Fibroblast of lung (primary cell): ENCODE measurements at regions not wholly inside any gene's neighbourhood (a gene's known extent, or its start where the extent isn't known, plus 50 kb on each side); places are given as distances from the start of the nearest gene placed in this dataset.
A peak's percentile ranks its signal among the peaks of the same experiment; 100 is the strongest.

Experiments
- DNase-seq, 2 donors: peaks; one replicate each; pipeline versions ENCODE4 v3.0.0 to v3.0.0-alpha.2; 2010; ENCODE audit warnings: low read depth in 2 of 2
- H2AFZ ChIP-seq: 2 replicates; pipeline ENCODE4 v1.5.1; 2012; ENCODE audit warnings: low read length, control low read depth, inconsistent platforms
- H3K27ac ChIP-seq: 2 replicates; pipeline ENCODE4 v1.5.1; 2011; ENCODE audit warnings: low read length, control low read depth; ENCODE audit not compliant: insufficient read depth
- H3K27me3 ChIP-seq: 2 replicates; pipeline ENCODE4 v1.5.1; 2011; ENCODE audit warnings: mild to moderate bottlenecking, low read length; ENCODE audit not compliant: control insufficient read depth, insufficient read depth
- H3K36me3 ChIP-seq: 2 replicates; pipeline ENCODE4 v1.5.1; 2011; ENCODE audit warnings: low read length; ENCODE audit not compliant: control insufficient read depth, insufficient read depth
- H3K4me1 ChIP-seq: 2 replicates; pipeline ENCODE4 v1.5.1; 2011; ENCODE audit warnings: low read length; ENCODE audit not compliant: control insufficient read depth, insufficient read depth; ENCODE audit errors: extremely low read depth
- H3K4me2 ChIP-seq: 2 replicates; pipeline ENCODE4 v1.5.1; 2011; ENCODE audit warnings: low read length, control low read depth; ENCODE audit not compliant: insufficient read depth; ENCODE audit errors: extremely low read depth
- H3K4me3 ChIP-seq, 4 experiments: fragments of 200-600 bp in 1 of 4; sonication (generic) in 1 of 4; replicated peaks in 1 of 4; 2 replicates each; pipeline ENCODE4 v1.5.1; 2011 to 2016; ENCODE audit warnings: low read length in 4 of 4, low read depth in 3 of 4, mild to moderate bottlenecking in 3 of 4, control low read depth in 2 of 4, inconsistent platforms in 1 of 4, mixed read lengths in 1 of 4; ENCODE audit not compliant: insufficient read depth in 1 of 4; ENCODE audit errors: control extremely low read depth in 1 of 4
- H3K79me2 ChIP-seq: 2 replicates; pipeline ENCODE4 v1.5.1; 2012; ENCODE audit warnings: mild to moderate bottlenecking, low read length, inconsistent platforms; ENCODE audit not compliant: control insufficient read depth, insufficient read depth
- H3K9ac ChIP-seq: 2 replicates; pipeline ENCODE4 v1.5.1; 2011; ENCODE audit warnings: mild to moderate bottlenecking, low read length, control low read depth; ENCODE audit not compliant: insufficient read depth
- H3K9me3 ChIP-seq: 2 replicates; pipeline ENCODE4 v1.5.1; 2012; ENCODE audit warnings: low read depth, low read length; ENCODE audit not compliant: control insufficient read depth, insufficient read depth
- H4K20me1 ChIP-seq: 2 replicates; pipeline ENCODE4 v1.5.1; 2011; ENCODE audit warnings: low read length; ENCODE audit not compliant: control insufficient read depth, insufficient read depth; ENCODE audit errors: extremely low read depth
- CTCF ChIP-seq, 2 donors: IDR thresholded peaks in 1 of 2; conservative IDR thresholded peaks in 1 of 2; 1 replicate in 1 of 2; 2 replicates in 1 of 2; pipeline ENCODE4 v1.5.1; 2011 to 2012; ENCODE audit warnings: low read length in 2 of 2, control low read depth in 1 of 2, inconsistent platforms in 1 of 2, low read depth in 1 of 2, mild to moderate bottlenecking in 1 of 2
- EZH2 ChIP-seq: IDR thresholded peaks from 2 replicates; pipeline ENCODE4 v1.5.1; 2012; ENCODE audit warnings: low read length, control low read depth, mild to moderate bottlenecking; ENCODE audit errors: missing control alignments

- Histone ChIP-seq H3K36me3 (no peaks in the 10 kb centered on the region), H3K4me2 (no peak overlapping the region), H3K4me3 (no peak overlapping the region), H3K27ac (no peak overlapping the region), H3K79me2 (no peaks in the 10 kb centered on the region), H2AFZ (no peak overlapping the region), H4K20me1 (no peaks in the 10 kb centered on the region), H3K9me3 (no peaks in the 10 kb centered on the region), H3K4me1 (no peaks in the 10 kb centered on the region), H3K9ac (no peak overlapping the region), H3K27me3 (no peaks in the 10 kb centered on the region)
- DNase-seq = peak; percentile 23 to 31
- TF ChIP-seq EZH2 (no peak), CTCF (conservative IDR thresholded peaks at IDR 0.05 in 1 of 2, IDR thresholded peaks at IDR 0.05 in 1 of 2; ENCODE audit: low read depth in 1 of 2, low read length in 2 of 2) (no peak)
Observed at GRCh38 chr10:89073719-89074118, 83.1 kb downstream of the FAS start.

DNA sequence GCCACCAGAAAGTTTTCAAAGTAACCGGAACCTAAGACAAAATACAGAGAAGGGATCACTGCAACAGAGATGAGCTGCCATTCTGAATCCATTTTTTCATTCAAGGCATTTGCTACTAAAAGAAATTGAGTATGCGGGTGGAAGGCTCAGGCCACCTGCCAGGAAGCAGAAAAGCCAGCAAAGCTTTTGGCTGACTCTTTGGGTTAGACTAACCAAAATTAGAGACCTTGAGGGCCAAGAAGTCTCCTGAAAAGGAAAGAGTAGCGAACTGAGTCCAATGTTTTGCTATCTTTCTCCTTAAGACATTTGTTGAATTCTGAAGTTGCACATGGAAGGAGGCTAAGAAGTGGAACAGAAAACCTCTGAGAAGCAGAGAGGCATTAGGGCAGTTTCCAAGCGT lies 79.0 kb downstream of the FAS start:
- no peaks in the 10 kb centered on the region for H4K20me1 ChIP-seq
- H3K4me1 ChIP-seq = peaks cover 4% of the 10 kb centered on the region
- no peaks in the 10 kb centered on the region for H3K36me3 ChIP-seq
- TF ChIP-seq CTCF (conservative IDR thresholded peaks at IDR 0.05 in 1 of 2, IDR thresholded peaks at IDR 0.05 in 1 of 2; ENCODE audit: low read depth in 1 of 2, low read length in 2 of 2) (no peak), EZH2 (no peak)
- H2AFZ ChIP-seq = no peak overlapping the region
- H3K4me2 ChIP-seq = no peak overlapping the region
- no peak for DNase-seq
- no peak overlapping the region for H3K27ac ChIP-seq
- H3K27me3 ChIP-seq = no peaks in the 10 kb centered on the region
- H3K4me3 ChIP-seq = no peak overlapping the region
- no peak overlapping the region for H3K9ac ChIP-seq
- no peaks in the 10 kb centered on the region for H3K79me2 ChIP-seq
- no peaks in the 10 kb centered on the region for H3K9me3 ChIP-seq
